ENCODE measurements at regions not wholly inside any gene's neighbourhood (a gene's known extent, or its start where the extent isn't known, plus 50 kb on each side); places are given as distances from the start of the nearest gene placed in this dataset.

DNA sequence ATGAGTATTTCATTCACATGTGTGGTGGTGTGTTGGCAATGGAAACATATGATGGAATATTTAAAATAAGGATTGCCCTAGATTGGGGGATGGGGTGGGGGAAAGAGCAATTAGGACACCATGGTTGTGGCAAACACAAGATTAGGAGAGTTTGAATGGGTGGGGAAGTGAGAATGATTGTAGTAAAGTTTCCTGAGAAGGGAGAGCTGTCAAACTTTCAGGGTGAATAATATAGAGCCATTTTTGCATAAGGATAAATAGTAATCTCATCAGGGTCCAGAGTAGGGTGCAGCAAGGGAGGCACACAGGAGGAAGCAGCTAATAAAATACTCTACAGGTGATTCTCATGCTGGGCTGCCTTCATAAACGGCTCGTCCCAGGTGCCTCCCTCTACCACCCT is 294.9 kb upstream of the MARCKS start:
- TF ChIP-seq, protein P1, sequence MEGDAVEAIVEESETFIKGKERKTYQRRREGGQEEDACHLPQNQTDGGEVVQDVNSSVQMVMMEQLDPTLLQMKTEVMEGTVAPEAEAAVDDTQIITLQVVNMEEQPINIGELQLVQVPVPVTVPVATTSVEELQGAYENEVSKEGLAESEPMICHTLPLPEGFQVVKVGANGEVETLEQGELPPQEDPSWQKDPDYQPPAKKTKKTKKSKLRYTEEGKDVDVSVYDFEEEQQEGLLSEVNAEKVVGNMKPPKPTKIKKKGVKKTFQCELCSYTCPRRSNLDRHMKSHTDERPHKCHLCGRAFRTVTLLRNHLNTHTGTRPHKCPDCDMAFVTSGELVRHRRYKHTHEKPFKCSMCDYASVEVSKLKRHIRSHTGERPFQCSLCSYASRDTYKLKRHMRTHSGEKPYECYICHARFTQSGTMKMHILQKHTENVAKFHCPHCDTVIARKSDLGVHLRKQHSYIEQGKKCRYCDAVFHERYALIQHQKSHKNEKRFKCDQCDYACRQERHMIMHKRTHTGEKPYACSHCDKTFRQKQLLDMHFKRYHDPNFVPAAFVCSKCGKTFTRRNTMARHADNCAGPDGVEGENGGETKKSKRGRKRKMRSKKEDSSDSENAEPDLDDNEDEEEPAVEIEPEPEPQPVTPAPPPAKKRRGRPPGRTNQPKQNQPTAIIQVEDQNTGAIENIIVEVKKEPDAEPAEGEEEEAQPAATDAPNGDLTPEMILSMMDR (IDR thresholded peaks at IDR 0.05), result no peak
- TF ChIP-seq POLR2A (IDR thresholded peaks at IDR 0.05), result no peak
